SK-N-SH (cell line): ENCODE measurements at regions not wholly inside any gene's neighbourhood (a gene's known extent, or its start where the extent isn't known, plus 50 kb on each side); places are given as distances from the start of the nearest gene placed in this dataset.

Experiments used
- CTCF ChIA-PET: fragments of 300-600, 350-600 bp; formaldehyde crosslinking; extraction: SDS; loops from one replicate; lab custom pipeline; 2021; lab: Yijun Ruan, JAX
- POLR2A ChIA-PET: fragments of 350-600 bp; sonication (Branson Sonifier 250); formaldehyde crosslinking; extraction: SDS; loops from one replicate; lab custom pipeline; 2020; ENCODE audit warnings: antibody characterized with exemption, inconsistent platforms; lab: Yijun Ruan, JAX
- DNase-seq: peaks from one replicate; pipeline ENCODE4 v3.0.0; 2012
- H2AFZ ChIP-seq: fragments of 200-600 bp; sonication (generic); 2 replicates; pipeline ENCODE4 v1.8.1; 2016; ENCODE audit warnings: antibody characterized with exemption, mild to moderate bottlenecking, low read depth
- H3F3A ChIP-seq: fragments of 200-600 bp; sonication (generic); replicated peaks from 2 replicates; pipeline ENCODE3; 2016; ENCODE audit warnings: antibody characterized with exemption, mild to moderate bottlenecking; ENCODE audit not compliant: insufficient read depth
- H3K27ac ChIP-seq, 2 experiments: fragments of 200-500 bp in 1 of 2; fragments of 200-600 bp in 1 of 2; sonication (Bioruptor generic) in 1 of 2; sonication (generic), shearing (Covaris generic) in 1 of 2; 2 replicates each; pipeline versions ENCODE4 v1.5.1 to v1.6.1; 2014 to 2016; ENCODE audit warnings: low read depth in 2 of 2, inconsistent platforms in 1 of 2, low read length in 1 of 2, mild to moderate bottlenecking in 1 of 2, mixed read lengths in 1 of 2
- H3K27me3 ChIP-seq: fragments of 200-600 bp; sonication (generic), shearing (Covaris generic); 2 replicates; pipeline ENCODE4 v1.6.1; 2016; ENCODE audit warnings: mixed run types; ENCODE audit not compliant: insufficient read depth
- H3K36me3 ChIP-seq, 2 experiments: fragments of 200-500 bp in 1 of 2; fragments of 200-600 bp in 1 of 2; sonication (Bioruptor generic) in 1 of 2; sonication (generic) in 1 of 2; replicated peaks in 1 of 2; 2 replicates each; pipeline versions ENCODE3 to v1.5.1; 2014 to 2016; ENCODE audit warnings: low read length in 1 of 2, mild to moderate bottlenecking in 1 of 2; ENCODE audit not compliant: insufficient read depth in 2 of 2, control insufficient read depth in 1 of 2
- H3K4me1 ChIP-seq, 2 experiments: fragments of 200-500 bp in 1 of 2; fragments of 200-600 bp in 1 of 2; sonication (Bioruptor generic) in 1 of 2; sonication (generic), shearing (Covaris generic) in 1 of 2; 2 replicates each; pipeline versions ENCODE4 v1.5.1 to v1.6.1; 2014 to 2016; ENCODE audit warnings: low read depth in 1 of 2, low read length in 1 of 2, mixed run types in 1 of 2; ENCODE audit not compliant: insufficient read depth in 2 of 2, control insufficient read depth in 1 of 2
- H3K4me2 ChIP-seq: fragments of 200-600 bp; sonication (generic), shearing (Covaris generic); 2 replicates; pipeline ENCODE4 v1.6.1; 2017; ENCODE audit warnings: mixed run types
- H3K4me3 ChIP-seq, 2 experiments: fragments of 200-500 bp in 1 of 2; fragments of 200-600 bp in 1 of 2; sonication (Bioruptor generic) in 1 of 2; sonication (generic), shearing (Covaris generic) in 1 of 2; 2 replicates each; pipeline versions ENCODE4 v1.5.1 to v1.8.1; 2014 to 2016; ENCODE audit warnings: low read depth in 2 of 2, inconsistent platforms in 1 of 2, low read length in 1 of 2, mild to moderate bottlenecking in 1 of 2, mixed read lengths in 1 of 2, moderate library complexity in 1 of 2
- H3K79me2 ChIP-seq: fragments of 200-600 bp; sonication (generic); 2 replicates; pipeline ENCODE4 v1.8.1; 2017; ENCODE audit warnings: mild to moderate bottlenecking; ENCODE audit not compliant: insufficient read depth
- H3K9ac ChIP-seq: fragments of 200-600 bp; sonication (generic); 2 replicates; pipeline ENCODE4 v1.6.1; 2017; ENCODE audit warnings: mixed run types
- H3K9me2 ChIP-seq: fragments of 200-600 bp; sonication (generic); 2 replicates; pipeline ENCODE4 v1.6.1; 2017; ENCODE audit warnings: mixed run types
- H3K9me3 ChIP-seq: fragments of 200-600 bp; sonication (generic); 2 replicates; pipeline ENCODE4 v1.6.1; 2017; ENCODE audit warnings: mixed run types, mild to moderate bottlenecking, moderate library complexity
- H4K20me1 ChIP-seq: fragments of 200-600 bp; sonication (generic); 2 replicates; pipeline ENCODE4 v1.6.1; 2017; ENCODE audit warnings: mild to moderate bottlenecking, mixed run types; ENCODE audit not compliant: insufficient read depth
- CHD2 ChIP-seq: fragments of 150-350 bp; IDR thresholded peaks from 2 replicates; pipeline ENCODE4 v1.6.1; 2018; ENCODE audit warnings: low read length; ENCODE audit not compliant: partially characterized antibody
- ELF1 ChIP-seq: IDR thresholded peaks from 2 replicates; pipeline ENCODE4 v1.4.0; 2012
- EP300 ChIP-seq, 2 experiments: IDR thresholded peaks; 2 replicates each; pipeline versions ENCODE4 v1.4.0 to v1.6.1; 2012; ENCODE audit warnings: borderline replicate concordance in 1 of 2, low read depth in 1 of 2, low read length in 1 of 2
- EZH2phosphoT487 ChIP-seq: fragments of 200-600 bp; sonication (generic); IDR thresholded peaks from 2 replicates; pipeline ENCODE4 v1.6.1; 2017; ENCODE audit warnings: low read depth, mixed run types, mild to moderate bottlenecking, antibody characterized with exemption, moderate library complexity, borderline replicate concordance
- FOXJ3 ChIP-seq: sonication (generic); formaldehyde crosslinking; IDR thresholded peaks from 2 replicates; pipeline ENCODE4 v1.5.1; 2020; ENCODE audit warnings: mild to moderate bottlenecking, missing genetic modification reagents
- FOXM1 ChIP-seq: IDR thresholded peaks from 2 replicates; pipeline ENCODE4 v1.4.0; 2012; ENCODE audit warnings: low read depth, mild to moderate bottlenecking
- JUND ChIP-seq: IDR thresholded peaks from 2 replicates; pipeline ENCODE4 v1.4.0; 2012
- MXI1 ChIP-seq: IDR thresholded peaks from 2 replicates; pipeline ENCODE4 v1.6.1; 2012; ENCODE audit warnings: mild to moderate bottlenecking, low read depth, low read length, improper control_type of control experiment
- RFX5 ChIP-seq: IDR thresholded peaks from 2 replicates; pipeline ENCODE4 v1.6.1; 2012; ENCODE audit warnings: mild to moderate bottlenecking, improper control_type of control experiment, low read length
- RXRA ChIP-seq: IDR thresholded peaks from 2 replicates; pipeline ENCODE4 v1.4.0; 2012; ENCODE audit warnings: low read depth, mild to moderate bottlenecking, borderline replicate concordance
- SIN3A ChIP-seq: IDR thresholded peaks from 2 replicates; pipeline ENCODE4 v1.6.1; 2012; ENCODE audit warnings: low read depth, mild to moderate bottlenecking, low read length, moderate library complexity, borderline replicate concordance
- SMC3 ChIP-seq: IDR thresholded peaks from 2 replicates; pipeline ENCODE4 v1.6.1; 2012; ENCODE audit warnings: low read depth, low read length, improper control_type of control experiment
- TAF1 ChIP-seq: IDR thresholded peaks from 2 replicates; pipeline ENCODE4 v1.6.1; 2012; ENCODE audit warnings: low read depth, mild to moderate bottlenecking, low read length, moderate library complexity, borderline replicate concordance
- TEAD4 ChIP-seq: IDR thresholded peaks from 2 replicates; pipeline ENCODE4 v1.4.0; 2012; ENCODE audit warnings: mild to moderate bottlenecking, borderline replicate concordance; ENCODE audit not compliant: insufficient read depth
- YY1 ChIP-seq: IDR thresholded peaks from 2 replicates; pipeline ENCODE4 v1.4.0; 2012; ENCODE audit warnings: low read depth, mild to moderate bottlenecking
- WGBS: methylation state at CpG from one replicate; pipeline ENCODE4 v1.1.6; 2017; ENCODE audit warnings: low lambda C conversion rate; 5-methylcytosine and 5-hydroxymethylcytosine counted together
- TF ChIP-seq, protein P1 (sequence below): IDR thresholded peaks from 2 replicates; pipeline ENCODE4; 2012
- TF ChIP-seq, protein P2 (sequence below): IDR thresholded peaks from 2 replicates; pipeline ENCODE4 v1.4.0; 2012; ENCODE audit warnings: low read depth
- TF ChIP-seq, protein P3 (sequence below): IDR thresholded peaks from 2 replicates; pipeline ENCODE4 v1.4.0; 2012; ENCODE audit warnings: low read depth, borderline replicate concordance
- TF ChIP-seq, protein P4 (sequence below): IDR thresholded peaks from 2 replicates; pipeline ENCODE4 v1.6.1; 2012; ENCODE audit warnings: mild to moderate bottlenecking, low read depth, low read length, moderate library complexity
- TF ChIP-seq, protein P5 (sequence below): IDR thresholded peaks from 2 replicates; pipeline ENCODE4 v1.4.0; 2012; ENCODE audit warnings: low read depth, borderline replicate concordance

DNA sequence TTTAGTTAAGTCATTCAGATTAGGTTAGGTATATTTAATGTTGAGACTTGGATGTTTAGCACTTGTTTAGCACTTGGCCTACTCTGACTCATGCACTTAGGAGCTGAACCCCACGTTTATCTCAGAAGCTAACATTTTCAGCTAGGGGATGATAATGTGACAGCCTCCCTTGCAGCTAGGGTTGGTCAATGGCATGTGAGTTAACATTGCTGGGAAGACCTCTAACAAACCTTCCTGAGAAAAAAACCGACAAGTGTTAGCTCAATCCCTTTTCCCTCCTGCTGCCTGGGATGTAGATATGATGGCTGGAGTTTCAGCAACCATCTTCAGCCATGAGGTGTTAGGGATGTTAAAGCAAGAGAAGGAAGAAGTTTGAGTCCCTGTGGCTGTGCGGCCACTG, 185.0 kb upstream of the FOXF1 start (continued):
- no peak for TF ChIP-seq YY1

DNA sequence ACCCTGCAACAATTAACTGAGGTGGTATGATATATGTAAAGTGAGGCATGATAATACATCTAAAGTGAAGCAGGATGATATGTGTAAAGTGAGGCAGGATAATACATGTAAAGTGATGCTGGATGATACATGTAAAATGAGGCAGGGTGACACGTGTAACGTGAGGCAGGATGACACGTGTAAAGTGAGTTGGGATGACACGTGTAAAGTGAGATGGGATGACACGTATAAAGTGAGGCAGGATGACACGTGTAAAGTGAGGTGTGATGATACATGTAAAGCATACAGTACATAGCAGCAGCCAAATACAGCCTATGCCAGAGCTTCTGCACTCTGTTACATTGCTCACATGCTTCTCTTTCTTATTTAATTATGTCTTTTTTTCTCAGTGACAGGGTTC, 184.4 kb upstream of the FOXF1 start:
- peaks cover 84% of the 10 kb centered on the region; the same call in 1 of the 2 replicates for H3K27me3 ChIP-seq
- H3K4me2 ChIP-seq = no peak overlapping the region
- H3K79me2 ChIP-seq = no peaks in the 10 kb centered on the region
- H2AFZ ChIP-seq = no peak overlapping the region
- H3K4me1 ChIP-seq = no peaks in the 10 kb centered on the region
- no peaks in the 10 kb centered on the region for H3F3A ChIP-seq
- TF ChIP-seq EP300 (IDR thresholded peaks at IDR 0.05; ENCODE audit: borderline replicate concordance in 1 of 2, low read depth in 1 of 2, low read length in 1 of 2) = no peak
- TF ChIP-seq, protein P1, sequence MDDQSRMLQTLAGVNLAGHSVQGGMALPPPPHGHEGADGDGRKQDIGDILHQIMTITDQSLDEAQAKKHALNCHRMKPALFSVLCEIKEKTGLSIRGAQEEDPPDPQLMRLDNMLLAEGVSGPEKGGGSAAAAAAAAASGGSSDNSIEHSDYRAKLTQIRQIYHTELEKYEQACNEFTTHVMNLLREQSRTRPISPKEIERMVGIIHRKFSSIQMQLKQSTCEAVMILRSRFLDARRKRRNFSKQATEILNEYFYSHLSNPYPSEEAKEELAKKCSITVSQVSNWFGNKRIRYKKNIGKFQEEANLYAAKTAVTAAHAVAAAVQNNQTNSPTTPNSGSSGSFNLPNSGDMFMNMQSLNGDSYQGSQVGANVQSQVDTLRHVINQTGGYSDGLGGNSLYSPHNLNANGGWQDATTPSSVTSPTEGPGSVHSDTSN = no peak
- TF ChIP-seq TAF1 = no peak
- no peak for TF ChIP-seq RXRA
- TF ChIP-seq FOXJ3 (CRISPR knock-in tag) = no peak
- TF ChIP-seq, protein P2, sequence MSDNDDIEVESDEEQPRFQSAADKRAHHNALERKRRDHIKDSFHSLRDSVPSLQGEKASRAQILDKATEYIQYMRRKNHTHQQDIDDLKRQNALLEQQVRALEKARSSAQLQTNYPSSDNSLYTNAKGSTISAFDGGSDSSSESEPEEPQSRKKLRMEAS = no peak
- no peak for TF ChIP-seq FOXM1
- TF ChIP-seq MXI1 = no peak
- TF ChIP-seq SMC3 = no peak
- TF ChIP-seq ELF1 = no peak
- TF ChIP-seq JUND = no peak
- TF ChIP-seq, protein P3, sequence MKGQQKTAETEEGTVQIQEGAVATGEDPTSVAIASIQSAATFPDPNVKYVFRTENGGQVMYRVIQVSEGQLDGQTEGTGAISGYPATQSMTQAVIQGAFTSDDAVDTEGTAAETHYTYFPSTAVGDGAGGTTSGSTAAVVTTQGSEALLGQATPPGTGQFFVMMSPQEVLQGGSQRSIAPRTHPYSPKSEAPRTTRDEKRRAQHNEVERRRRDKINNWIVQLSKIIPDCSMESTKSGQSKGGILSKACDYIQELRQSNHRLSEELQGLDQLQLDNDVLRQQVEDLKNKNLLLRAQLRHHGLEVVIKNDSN = no peak
- no peak for TF ChIP-seq TEAD4
- no peak for TF ChIP-seq CHD2
- TF ChIP-seq SIN3A = no peak
- TF ChIP-seq, protein P4, sequence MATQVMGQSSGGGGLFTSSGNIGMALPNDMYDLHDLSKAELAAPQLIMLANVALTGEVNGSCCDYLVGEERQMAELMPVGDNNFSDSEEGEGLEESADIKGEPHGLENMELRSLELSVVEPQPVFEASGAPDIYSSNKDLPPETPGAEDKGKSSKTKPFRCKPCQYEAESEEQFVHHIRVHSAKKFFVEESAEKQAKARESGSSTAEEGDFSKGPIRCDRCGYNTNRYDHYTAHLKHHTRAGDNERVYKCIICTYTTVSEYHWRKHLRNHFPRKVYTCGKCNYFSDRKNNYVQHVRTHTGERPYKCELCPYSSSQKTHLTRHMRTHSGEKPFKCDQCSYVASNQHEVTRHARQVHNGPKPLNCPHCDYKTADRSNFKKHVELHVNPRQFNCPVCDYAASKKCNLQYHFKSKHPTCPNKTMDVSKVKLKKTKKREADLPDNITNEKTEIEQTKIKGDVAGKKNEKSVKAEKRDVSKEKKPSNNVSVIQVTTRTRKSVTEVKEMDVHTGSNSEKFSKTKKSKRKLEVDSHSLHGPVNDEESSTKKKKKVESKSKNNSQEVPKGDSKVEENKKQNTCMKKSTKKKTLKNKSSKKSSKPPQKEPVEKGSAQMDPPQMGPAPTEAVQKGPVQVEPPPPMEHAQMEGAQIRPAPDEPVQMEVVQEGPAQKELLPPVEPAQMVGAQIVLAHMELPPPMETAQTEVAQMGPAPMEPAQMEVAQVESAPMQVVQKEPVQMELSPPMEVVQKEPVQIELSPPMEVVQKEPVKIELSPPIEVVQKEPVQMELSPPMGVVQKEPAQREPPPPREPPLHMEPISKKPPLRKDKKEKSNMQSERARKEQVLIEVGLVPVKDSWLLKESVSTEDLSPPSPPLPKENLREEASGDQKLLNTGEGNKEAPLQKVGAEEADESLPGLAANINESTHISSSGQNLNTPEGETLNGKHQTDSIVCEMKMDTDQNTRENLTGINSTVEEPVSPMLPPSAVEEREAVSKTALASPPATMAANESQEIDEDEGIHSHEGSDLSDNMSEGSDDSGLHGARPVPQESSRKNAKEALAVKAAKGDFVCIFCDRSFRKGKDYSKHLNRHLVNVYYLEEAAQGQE = no peak
- no peak for TF ChIP-seq EZH2phosphoT487
- TF ChIP-seq, protein P5, sequence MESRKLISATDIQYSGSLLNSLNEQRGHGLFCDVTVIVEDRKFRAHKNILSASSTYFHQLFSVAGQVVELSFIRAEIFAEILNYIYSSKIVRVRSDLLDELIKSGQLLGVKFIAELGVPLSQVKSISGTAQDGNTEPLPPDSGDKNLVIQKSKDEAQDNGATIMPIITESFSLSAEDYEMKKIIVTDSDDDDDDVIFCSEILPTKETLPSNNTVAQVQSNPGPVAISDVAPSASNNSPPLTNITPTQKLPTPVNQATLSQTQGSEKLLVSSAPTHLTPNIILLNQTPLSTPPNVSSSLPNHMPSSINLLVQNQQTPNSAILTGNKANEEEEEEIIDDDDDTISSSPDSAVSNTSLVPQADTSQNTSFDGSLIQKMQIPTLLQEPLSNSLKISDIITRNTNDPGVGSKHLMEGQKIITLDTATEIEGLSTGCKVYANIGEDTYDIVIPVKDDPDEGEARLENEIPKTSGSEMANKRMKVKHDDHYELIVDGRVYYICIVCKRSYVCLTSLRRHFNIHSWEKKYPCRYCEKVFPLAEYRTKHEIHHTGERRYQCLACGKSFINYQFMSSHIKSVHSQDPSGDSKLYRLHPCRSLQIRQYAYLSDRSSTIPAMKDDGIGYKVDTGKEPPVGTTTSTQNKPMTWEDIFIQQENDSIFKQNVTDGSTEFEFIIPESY = no peak
- no peak for TF ChIP-seq RFX5
- no peak overlapping the region for H3K4me3 ChIP-seq
- no peaks in the 10 kb centered on the region for H4K20me1 ChIP-seq
- H3K9ac ChIP-seq = no peak overlapping the region
- WGBS = 23% methylated on average over 6 of the region's 6 CpGs
- no peaks in the 10 kb centered on the region for H3K9me3 ChIP-seq
- ChIA-PET POLR2A (no interaction called here), CTCF (no interaction called here)
- no peaks in the 10 kb centered on the region for H3K9me2 ChIP-seq
- no peak for DNase-seq
- no peaks in the 10 kb centered on the region for H3K36me3 ChIP-seq
- H3K27ac ChIP-seq = no peak overlapping the region
